ENCODE measurements at regions not wholly inside any gene's neighbourhood (a gene's known extent, or its start where the extent isn't known, plus 50 kb on each side); places are given as distances from the start of the nearest gene placed in this dataset.
A peak's percentile ranks its signal among the peaks of the same experiment; 100 is the strongest.

DNA sequence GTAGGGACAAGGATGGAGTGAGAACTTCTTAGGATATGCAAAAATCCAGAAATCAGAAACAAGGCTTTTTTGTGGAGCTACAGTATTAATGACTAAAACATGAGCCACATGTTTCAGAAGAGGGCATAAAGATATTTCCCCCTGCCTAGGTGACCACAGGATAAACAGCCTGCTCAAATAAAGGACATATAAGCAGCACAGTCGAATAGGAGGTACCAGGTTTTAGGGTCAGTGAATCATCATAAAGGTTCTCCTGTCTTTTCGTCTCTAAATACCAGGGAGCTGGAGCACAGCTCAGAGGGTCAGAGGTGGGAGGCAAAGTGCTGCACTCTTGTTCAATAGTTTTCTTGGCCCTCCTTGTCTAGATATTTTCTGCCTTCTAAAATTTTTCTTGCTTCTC, 211.9 kb upstream of the HS3ST1 start:
- DNase-seq (ENCODE audit: low read depth), result no peak
- in situ Hi-C loops (cut with HindIII; ENCODE audit: low sequenced_read_pairs), result no loop called here
- H3K4me3 ChIP-seq (ENCODE audit: low read depth, low read length), result no peak overlapping the region
- TF ChIP-seq, protein P1, sequence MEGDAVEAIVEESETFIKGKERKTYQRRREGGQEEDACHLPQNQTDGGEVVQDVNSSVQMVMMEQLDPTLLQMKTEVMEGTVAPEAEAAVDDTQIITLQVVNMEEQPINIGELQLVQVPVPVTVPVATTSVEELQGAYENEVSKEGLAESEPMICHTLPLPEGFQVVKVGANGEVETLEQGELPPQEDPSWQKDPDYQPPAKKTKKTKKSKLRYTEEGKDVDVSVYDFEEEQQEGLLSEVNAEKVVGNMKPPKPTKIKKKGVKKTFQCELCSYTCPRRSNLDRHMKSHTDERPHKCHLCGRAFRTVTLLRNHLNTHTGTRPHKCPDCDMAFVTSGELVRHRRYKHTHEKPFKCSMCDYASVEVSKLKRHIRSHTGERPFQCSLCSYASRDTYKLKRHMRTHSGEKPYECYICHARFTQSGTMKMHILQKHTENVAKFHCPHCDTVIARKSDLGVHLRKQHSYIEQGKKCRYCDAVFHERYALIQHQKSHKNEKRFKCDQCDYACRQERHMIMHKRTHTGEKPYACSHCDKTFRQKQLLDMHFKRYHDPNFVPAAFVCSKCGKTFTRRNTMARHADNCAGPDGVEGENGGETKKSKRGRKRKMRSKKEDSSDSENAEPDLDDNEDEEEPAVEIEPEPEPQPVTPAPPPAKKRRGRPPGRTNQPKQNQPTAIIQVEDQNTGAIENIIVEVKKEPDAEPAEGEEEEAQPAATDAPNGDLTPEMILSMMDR (IDR thresholded peaks at IDR 0.05; ENCODE audit: low read depth, low read length, missing control alignments), result no peak

DNA sequence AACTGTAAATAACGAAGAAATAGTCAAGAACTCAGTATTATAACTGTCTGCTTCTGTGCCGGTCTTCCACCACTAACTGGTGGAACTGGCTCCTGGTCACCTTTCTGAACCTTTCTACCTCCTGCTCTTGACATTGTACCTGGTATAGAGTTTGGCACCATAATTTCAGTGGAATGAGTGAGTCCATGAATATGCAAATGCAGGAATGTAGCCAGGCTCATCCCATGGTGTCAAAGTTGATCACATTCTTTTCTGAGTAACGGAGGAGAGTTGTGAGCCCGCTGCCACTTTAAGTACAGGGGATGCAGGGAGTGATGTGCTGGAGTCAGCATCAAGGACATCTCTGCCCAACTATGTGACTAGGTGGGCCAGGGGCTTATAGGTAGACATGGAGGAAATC, 207.9 kb upstream of the HS3ST1 start:
- in situ Hi-C loops (cut with HindIII; ENCODE audit: low sequenced_read_pairs), result no loop called here
- no peak overlapping the region for H3K4me3 ChIP-seq (ENCODE audit: low read depth, low read length)
- TF ChIP-seq, protein P1 (IDR thresholded peaks at IDR 0.05; ENCODE audit: low read depth, low read length, missing control alignments), result no peak

DNA sequence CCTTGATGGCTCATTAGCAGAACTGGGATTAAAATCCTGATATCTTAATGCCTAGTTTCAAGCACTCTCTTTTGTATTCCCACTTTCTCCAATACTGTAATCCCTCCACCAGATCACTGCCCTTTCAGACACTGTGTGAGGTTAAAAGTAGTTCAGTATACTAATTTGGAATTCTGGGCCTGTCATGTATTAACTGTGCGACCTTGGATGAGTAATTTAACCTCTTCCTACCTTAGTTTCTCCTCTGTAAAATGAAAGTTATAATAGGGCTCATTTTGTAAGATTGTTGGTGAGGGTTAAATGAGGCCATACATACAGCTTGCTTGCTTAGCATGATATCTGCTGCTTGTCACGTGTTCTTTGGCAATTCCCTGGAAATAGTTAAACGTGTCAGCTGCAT, 207.3 kb upstream of the HS3ST1 start:
- TF ChIP-seq, protein P1 (IDR thresholded peaks at IDR 0.05; ENCODE audit: low read depth, low read length, missing control alignments), result no peak
- in situ Hi-C loops (cut with HindIII; ENCODE audit: low sequenced_read_pairs), result no loop called here
- H3K4me3 ChIP-seq (ENCODE audit: low read depth, low read length), result no peak overlapping the region
- DNase-seq (ENCODE audit: low read depth), result no peak

More for the DNA sequence above, 207.9 kb upstream of the HS3ST1 start:
- no peak for DNase-seq (ENCODE audit: low read depth)

DNA sequence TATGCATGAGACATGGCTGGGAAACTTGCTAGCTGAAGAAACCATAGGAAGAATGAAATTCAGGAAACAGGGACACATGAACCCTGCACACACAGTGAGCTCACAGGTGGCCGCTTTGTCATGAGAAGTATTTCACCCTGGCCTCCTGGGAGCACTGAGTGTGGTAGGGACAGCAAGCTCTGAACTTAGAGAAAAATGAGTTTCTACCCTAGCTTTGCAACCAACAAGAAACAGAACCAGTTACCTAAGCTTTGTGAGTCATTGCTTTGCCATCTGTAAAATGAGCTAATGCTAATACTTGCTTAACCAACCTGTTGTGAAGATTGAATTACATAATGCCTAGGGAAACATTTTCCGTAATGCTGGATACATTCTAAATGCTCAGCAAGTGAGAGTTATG, 206.6 kb upstream of the HS3ST1 start:
- in situ Hi-C loops (cut with HindIII; ENCODE audit: low sequenced_read_pairs), result no loop called here
- no peak overlapping the region for H3K4me3 ChIP-seq (ENCODE audit: low read depth, low read length)
- DNase-seq (ENCODE audit: low read depth), result peak; percentile 81
- TF ChIP-seq, protein P1 (IDR thresholded peaks at IDR 0.05; ENCODE audit: low read depth, low read length, missing control alignments), result no peak

DNA sequence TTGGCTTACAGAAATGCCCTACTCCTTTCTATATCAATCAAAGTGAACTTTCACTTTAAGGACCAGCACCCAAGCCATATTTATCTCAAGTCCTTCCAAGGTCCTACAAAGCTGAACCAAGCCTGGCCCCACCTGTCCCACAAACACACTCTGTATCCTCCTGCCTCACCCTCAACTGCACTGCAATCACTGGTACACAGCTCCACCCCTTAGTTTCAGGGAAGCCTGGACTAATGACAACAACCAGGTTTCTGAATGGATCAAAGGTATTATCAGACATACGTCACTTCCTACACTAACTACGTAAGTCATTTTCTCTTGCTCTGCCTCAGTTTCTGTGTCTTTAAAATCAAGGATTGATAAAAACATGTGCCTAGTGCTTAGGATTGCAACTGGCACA, 205.6 kb upstream of the HS3ST1 start:
- TF ChIP-seq, protein P1 (IDR thresholded peaks at IDR 0.05; ENCODE audit: low read depth, low read length, missing control alignments), result no peak
- in situ Hi-C loops (cut with HindIII; ENCODE audit: low sequenced_read_pairs), result no loop called here
- DNase-seq (ENCODE audit: low read depth), result no peak
- H3K4me3 ChIP-seq (ENCODE audit: low read depth, low read length), result no peak overlapping the region

DNA sequence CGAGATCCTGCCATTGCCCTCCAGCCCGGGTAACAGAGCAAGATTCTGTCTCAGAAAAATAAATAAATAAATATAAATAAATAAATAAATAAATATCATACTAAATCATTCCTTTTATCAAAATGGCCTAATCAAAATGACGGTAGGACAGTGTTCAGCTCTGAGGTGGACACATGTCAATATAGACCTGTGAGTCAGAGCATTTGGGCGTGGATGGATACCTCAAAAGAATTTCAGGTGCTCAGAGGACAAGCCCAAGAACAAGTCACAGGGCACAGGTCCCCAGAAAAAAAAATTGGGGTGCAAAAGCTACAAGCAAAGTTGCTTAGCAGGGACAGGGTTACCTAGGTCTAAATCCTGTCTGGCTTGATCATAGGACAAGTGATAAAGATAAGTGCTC, 204.7 kb upstream of the HS3ST1 start:
- TF ChIP-seq, protein P1 (IDR thresholded peaks at IDR 0.05; ENCODE audit: low read depth, low read length, missing control alignments), result no peak
- no peak overlapping the region for H3K4me3 ChIP-seq (ENCODE audit: low read depth, low read length)
- no peak for DNase-seq (ENCODE audit: low read depth)
- in situ Hi-C loops (cut with HindIII; ENCODE audit: low sequenced_read_pairs), result no loop called here

DNA sequence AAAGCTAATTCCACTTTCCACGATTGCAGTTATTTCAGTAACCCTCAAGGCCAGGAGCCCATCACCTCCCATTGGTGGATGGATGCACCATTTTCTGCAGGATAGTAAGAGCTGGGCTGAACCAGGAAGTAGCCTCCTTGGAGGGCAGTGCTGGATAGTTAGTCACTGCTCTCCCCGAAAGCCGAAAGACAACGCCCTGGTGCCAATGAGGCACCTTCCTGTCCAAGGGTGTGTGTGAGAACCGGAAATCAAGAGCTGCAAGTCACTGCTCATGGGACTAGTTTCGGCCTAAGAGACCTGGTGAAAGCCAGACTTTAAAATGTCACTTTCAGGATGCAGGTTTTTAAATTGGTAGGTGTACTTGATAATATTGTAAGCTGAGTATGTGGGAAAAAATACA, 203.8 kb upstream of the HS3ST1 start:
- TF ChIP-seq, protein P1 (IDR thresholded peaks at IDR 0.05; ENCODE audit: low read depth, low read length, missing control alignments), result no peak
- H3K4me3 ChIP-seq (ENCODE audit: low read depth, low read length), result no peak overlapping the region
- no peak for DNase-seq (ENCODE audit: low read depth)
- in situ Hi-C loops (cut with HindIII; ENCODE audit: low sequenced_read_pairs), result no loop called here
